Glutamatergic neuron (in vitro differentiated cells): ENCODE measurements at regions not wholly inside any gene's neighbourhood (a gene's known extent, or its start where the extent isn't known, plus 50 kb on each side); places are given as distances from the start of the nearest gene placed in this dataset.

ENCODE experiments used
- DNase-seq: peaks from one replicate; pipeline ENCODE4 v3.0.0; 2022
- H3K27ac Mint-ChIP-seq: one replicate; pipeline ENCODE4 v1.8.0; 2020; ENCODE audit warnings: mild to moderate bottlenecking, mixed read lengths, inconsistent platforms; ENCODE audit not compliant: unreplicated experiment
- H3K27me3 Mint-ChIP-seq: one replicate; pipeline ENCODE4 v1.8.0; 2020; ENCODE audit warnings: mild to moderate bottlenecking, moderate library complexity, mixed read lengths, inconsistent platforms; ENCODE audit not compliant: unreplicated experiment
- H3K36me3 Mint-ChIP-seq: one replicate; pipeline ENCODE4 v1.8.0; 2020; ENCODE audit warnings: mild to moderate bottlenecking, mixed read lengths, inconsistent platforms; ENCODE audit not compliant: unreplicated experiment
- H3K4me1 Mint-ChIP-seq: one replicate; pipeline ENCODE4 v1.8.0; 2020; ENCODE audit warnings: mild to moderate bottlenecking, low read depth, mixed read lengths, inconsistent platforms; ENCODE audit not compliant: unreplicated experiment
- H3K4me3 Mint-ChIP-seq: one replicate; pipeline ENCODE4 v1.8.0; 2020; ENCODE audit warnings: mild to moderate bottlenecking, mixed read lengths, inconsistent platforms; ENCODE audit not compliant: unreplicated experiment
- H3K9me3 Mint-ChIP-seq: one replicate; pipeline ENCODE4 v1.8.0; 2020; ENCODE audit warnings: mild to moderate bottlenecking, moderate library complexity, mixed read lengths, inconsistent platforms; ENCODE audit not compliant: unreplicated experiment
- CTCF ChIP-seq: fragments of 200-600 bp; sonication (generic); IDR thresholded peaks from one replicate; pipeline ENCODE4 v1.5.0; 2021; ENCODE audit not compliant: partially characterized antibody, unreplicated experiment

DNA sequence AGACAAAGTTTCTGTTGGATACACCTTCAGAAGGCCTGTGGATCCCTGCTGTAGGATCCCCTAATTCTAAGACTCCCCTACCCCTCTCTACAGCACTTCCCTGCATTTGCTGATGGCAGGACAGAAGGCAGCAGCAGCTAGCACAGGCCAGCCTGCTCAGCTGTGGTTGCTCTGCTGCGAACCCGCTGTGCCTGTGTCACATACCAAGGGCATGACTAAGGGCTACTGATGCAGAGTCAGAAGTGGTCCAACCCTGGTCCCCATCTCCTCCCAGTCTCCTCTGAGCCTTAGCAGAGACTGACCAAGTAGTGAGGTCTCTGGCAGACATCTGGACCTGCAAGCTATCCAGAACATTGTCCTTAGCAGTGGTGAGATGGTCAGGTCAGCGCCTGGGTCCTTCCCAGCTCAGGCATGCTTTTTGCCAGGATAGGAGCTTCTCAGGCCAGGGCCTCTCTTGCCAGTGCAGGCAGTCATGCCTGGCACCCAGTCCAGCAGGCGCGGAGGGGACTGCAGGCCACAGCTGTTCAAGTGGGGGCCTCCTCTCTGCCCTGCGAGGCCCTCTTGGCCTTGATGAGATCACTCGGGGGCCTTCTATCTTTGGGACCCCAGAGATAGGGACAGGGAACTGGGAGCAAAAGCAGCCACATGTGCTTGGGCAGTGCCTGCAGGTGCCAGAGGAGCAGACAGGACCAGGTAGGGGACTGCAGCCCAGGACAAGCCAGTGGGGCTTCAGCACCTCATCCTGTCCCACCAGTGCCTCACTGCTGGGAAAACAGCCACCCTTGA, 146.4 kb downstream of the ZNF248 start:
- Mint-ChIP-seq H3K27ac (no peak overlapping the region), H3K9me3 (peaks cover 14% of the 10 kb centered on the region), H3K4me1 (no peaks in the 10 kb centered on the region), H3K36me3 (no peaks in the 10 kb centered on the region), H3K27me3 (no peaks in the 10 kb centered on the region), H3K4me3 (no peak overlapping the region)
- no peak for DNase-seq
- TF ChIP-seq CTCF, result no peak

DNA sequence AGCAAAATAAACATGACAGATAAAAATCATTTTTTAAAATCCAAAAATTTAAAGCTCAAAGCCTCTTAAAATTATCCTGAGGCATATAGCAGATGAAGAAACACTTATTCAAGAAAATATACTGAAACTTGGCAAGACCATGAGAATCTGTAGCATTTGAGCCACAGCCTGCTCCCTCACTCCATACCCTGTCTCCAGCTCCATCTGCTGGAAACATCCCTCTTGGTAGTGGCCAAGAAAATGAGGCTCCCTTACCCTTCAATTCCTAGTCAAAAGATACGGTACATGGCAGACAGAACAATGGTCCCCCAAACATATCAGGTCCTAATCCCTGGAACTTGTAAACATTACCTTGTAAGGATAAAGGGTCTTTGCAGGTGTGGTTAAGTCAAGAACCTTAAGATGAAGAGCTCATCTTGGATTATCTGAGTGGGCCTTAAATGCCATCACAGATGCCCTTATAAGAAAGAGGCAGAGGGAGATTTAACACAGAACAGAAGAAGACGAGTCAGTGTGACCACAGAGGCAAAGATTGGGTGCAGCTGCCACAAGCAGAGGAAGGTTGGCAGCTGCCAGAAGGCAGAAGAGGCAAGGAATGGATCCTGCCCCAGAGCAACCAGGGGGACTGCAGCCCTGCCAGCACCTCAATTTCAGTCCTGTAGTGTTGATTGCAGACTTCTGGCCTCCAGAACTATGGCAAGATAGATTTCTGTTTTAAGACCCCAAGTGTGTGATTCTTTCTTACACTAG, 149.4 kb downstream of the ZNF248 start:
- Mint-ChIP-seq H3K36me3 (no peaks in the 10 kb centered on the region), H3K4me3 (no peak overlapping the region), H3K9me3 (peaks cover 18% of the 10 kb centered on the region), H3K27me3 (no peaks in the 10 kb centered on the region), H3K4me1 (no peaks in the 10 kb centered on the region), H3K27ac (no peak overlapping the region)
- no peak for TF ChIP-seq CTCF
- DNase-seq, result no peak

- Mint-ChIP-seq H3K4me1 (no peaks in the 10 kb centered on the region), H3K9me3 (peaks cover 15% of the 10 kb centered on the region), H3K36me3 (no peaks in the 10 kb centered on the region)
Measured at GRCh38 chr10:37704566-37704965, 152.8 kb downstream of the ZNF248 start.

GRCh38 chr10:37703833-37704382, 153.5 kb downstream of the ZNF248 start:
- H3K4me1 Mint-ChIP-seq, result no peaks in the 10 kb centered on the region
- TF ChIP-seq CTCF, result no peak
- no peaks in the 10 kb centered on the region for H3K27me3 Mint-ChIP-seq
- no peak overlapping the region for H3K4me3 Mint-ChIP-seq
- no peak overlapping the region for H3K27ac Mint-ChIP-seq
- no peak for DNase-seq
- H3K9me3 Mint-ChIP-seq, result peaks cover 15% of the 10 kb centered on the region
- no peaks in the 10 kb centered on the region for H3K36me3 Mint-ChIP-seq

More at GRCh38 chr10:37704566-37704965, 152.8 kb downstream of the ZNF248 start:
- no peak for DNase-seq
- TF ChIP-seq CTCF, result no peak
- Mint-ChIP-seq H3K27ac (no peak overlapping the region), H3K27me3 (no peaks in the 10 kb centered on the region), H3K4me3 (no peak overlapping the region)
